HL-60 (cell line): ENCODE measurements at regions not wholly inside any gene's neighbourhood (a gene's known extent, or its start where the extent isn't known, plus 50 kb on each side); places are given as distances from the start of the nearest gene placed in this dataset.

Experiments used
- DNase-seq, 2 experiments: peaks; one replicate each; pipeline ENCODE4 v3.0.0-alpha.2; 2010 to 2020; ENCODE audit warnings: low read depth in 1 of 2, low spot score in 1 of 2
- H3K27ac ChIP-seq: fragments of 250-450 bp; sonication (Bioruptor Pico); replicated peaks from 2 replicates; pipeline ENCODE4 v1.5.1; 2020; ENCODE audit warnings: mild to moderate bottlenecking, moderate library complexity
- H3K27me3 ChIP-seq: fragments of 250-450 bp; sonication (Bioruptor Pico); 2 replicates; pipeline ENCODE4 v1.5.1; 2021; ENCODE audit warnings: mild to moderate bottlenecking, moderate library complexity; ENCODE audit not compliant: insufficient read depth, poor library complexity, severe bottlenecking
- H3K4me3 ChIP-seq: replicated peaks from 2 replicates; pipeline ENCODE4 v1.5.1; 2011; ENCODE audit warnings: mild to moderate bottlenecking, control low read depth, low read length; ENCODE audit not compliant: insufficient read depth
- CTCF ChIP-seq: IDR thresholded peaks from one replicate; pipeline ENCODE4 v1.5.1; 2011; ENCODE audit warnings: low read length, control low read depth, inconsistent platforms; ENCODE audit not compliant: insufficient read depth
- GABPA ChIP-seq: IDR thresholded peaks from 2 replicates; pipeline ENCODE4 v1.6.1; 2012; ENCODE audit warnings: low read depth
- POLR2AphosphoS5 ChIP-seq: IDR thresholded peaks from 2 replicates; pipeline ENCODE4 v1.6.1; 2012; ENCODE audit warnings: low read depth
- REST ChIP-seq: IDR thresholded peaks from 2 replicates; pipeline ENCODE4 v1.6.1; 2012; ENCODE audit warnings: low read depth; ENCODE audit not compliant: insufficient replicate concordance
- SPI1 ChIP-seq: IDR thresholded peaks from 2 replicates; pipeline ENCODE4 v1.6.1; 2012; ENCODE audit warnings: low read depth, mild to moderate bottlenecking, borderline replicate concordance

GRCh38 chr2:103230796-103231195, 469.0 kb downstream of the TMEM182 start:
- TF ChIP-seq GABPA = no peak
- no peak for TF ChIP-seq POLR2AphosphoS5
- no peak for TF ChIP-seq CTCF
- no peak for TF ChIP-seq SPI1
- TF ChIP-seq REST = no peak
- no peak overlapping the region for H3K27ac ChIP-seq
- DNase-seq = no peak
- no peak overlapping the region for H3K4me3 ChIP-seq
- no peaks in the 10 kb centered on the region for H3K27me3 ChIP-seq

GRCh38 chr2:103232865-103233264, 471.0 kb downstream of the TMEM182 start:
- H3K27ac ChIP-seq = no peak overlapping the region
- no peak for DNase-seq
- H3K4me3 ChIP-seq = no peak overlapping the region
- TF ChIP-seq CTCF (no peak), POLR2AphosphoS5 (no peak), SPI1 (no peak), GABPA (no peak), REST (no peak)
- H3K27me3 ChIP-seq = no peaks in the 10 kb centered on the region

- Histone ChIP-seq H3K4me3 (no peak overlapping the region), H3K27ac (no peak overlapping the region), H3K27me3 (no peaks in the 10 kb centered on the region)
- no peak for TF ChIP-seq SPI1
- no peak for TF ChIP-seq GABPA
- TF ChIP-seq REST = no peak
- TF ChIP-seq POLR2AphosphoS5 = no peak
- no peak for TF ChIP-seq CTCF
- no peak for DNase-seq
These were observed 471.9 kb downstream of the TMEM182 start for GRCh38 chr2:103233691-103234090.
